GM18870 (cell line): ENCODE measurements at regions not wholly inside any gene's neighbourhood (a gene's known extent, or its start where the extent isn't known, plus 50 kb on each side); places are given as distances from the start of the nearest gene placed in this dataset.
"Not testable (repeated sequence)": the region's sequence is repeated elsewhere in the genome, so short reads cannot be mapped to it uniquely, and the experiment has no call there.

Experiments used
- ATAC-seq: cut with Tn5 transposase; IDR thresholded peaks from one replicate; pipeline ENCODE4 v1.9.1; 2021; ENCODE audit warnings: moderate library complexity; ENCODE audit not compliant: unreplicated experiment

DNA sequence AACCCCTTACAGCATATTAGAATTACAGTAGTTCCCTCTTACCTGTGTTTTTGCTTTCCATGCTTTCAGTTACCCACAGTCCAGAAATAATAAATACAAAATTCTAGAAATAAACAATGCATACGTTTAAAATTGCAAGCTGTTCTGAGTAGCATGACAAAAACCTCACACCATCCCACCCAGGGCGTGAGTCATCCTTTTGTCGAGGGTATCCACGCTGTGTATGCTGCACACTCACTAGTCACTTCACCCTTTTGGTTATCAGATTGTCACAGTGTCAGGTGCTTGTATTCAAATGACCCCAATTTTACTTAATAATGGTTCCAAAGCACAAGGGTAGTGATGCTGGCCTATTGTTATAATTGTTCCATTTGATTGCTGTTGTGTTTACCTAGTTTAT lies 72.5 kb upstream of the P3H2 start:
- ATAC-seq, result no peak

DNA sequence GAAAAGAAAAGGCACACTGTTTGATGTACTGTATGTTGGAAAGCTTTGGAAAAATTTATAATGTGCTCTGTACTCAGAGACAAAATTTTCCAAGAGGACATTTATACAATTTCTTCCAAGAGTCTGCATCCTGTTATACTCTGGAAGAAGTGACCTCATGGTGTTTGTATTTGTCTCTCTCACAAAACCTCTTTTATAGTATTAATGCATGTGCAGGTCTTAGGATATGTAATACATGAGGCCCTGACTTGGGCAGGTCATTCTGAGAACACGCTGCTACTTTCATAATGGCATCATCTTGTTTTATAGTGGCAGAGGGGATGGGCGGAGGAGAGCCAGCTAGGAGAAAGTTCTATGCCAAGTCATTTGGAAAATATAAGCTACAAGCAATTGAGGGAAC lies 72.0 kb upstream of the P3H2 start:
- no peak for ATAC-seq

DNA sequence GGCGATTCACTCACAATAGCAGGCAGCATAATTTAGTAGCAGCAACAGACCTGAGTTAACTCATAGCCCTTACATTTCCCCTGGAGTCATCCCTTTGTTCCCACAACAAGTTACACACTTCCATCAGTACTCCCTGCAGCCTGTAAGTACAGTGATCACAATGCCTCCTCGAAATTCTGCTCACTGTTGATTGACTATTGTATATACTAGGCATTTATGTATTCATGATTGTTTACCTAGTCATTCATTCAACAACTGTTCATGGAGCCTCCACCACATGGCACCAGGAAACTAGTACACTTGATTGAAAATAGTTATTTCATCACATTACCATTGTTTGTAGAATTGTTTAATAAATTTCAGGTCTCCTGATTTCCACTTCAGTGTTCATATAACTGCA lies 71.4 kb upstream of the P3H2 start:
- ATAC-seq, result no peak

- ATAC-seq, result no peak
Measured at GRCh38 chr3:190188197-190188596, 67.5 kb upstream of the P3H2 start.

DNA sequence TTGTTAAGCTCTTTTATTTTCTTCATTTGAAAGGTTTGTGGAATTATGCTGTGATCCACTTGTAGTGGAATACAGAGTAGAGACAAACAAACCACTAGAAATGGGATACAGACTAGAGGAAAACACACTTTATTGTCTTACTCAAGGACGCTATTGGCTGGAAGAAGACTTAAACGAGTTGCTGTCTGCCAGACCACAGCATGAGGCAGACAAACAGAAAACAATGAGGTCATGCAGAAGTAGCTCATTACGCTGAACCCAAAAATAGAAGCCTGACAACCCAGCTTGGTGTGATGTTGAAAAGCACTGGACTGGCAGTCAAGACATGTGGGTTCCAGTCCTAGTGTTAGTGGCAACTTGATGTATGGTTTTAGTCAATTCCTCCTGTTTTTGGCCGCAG lies 62.4 kb upstream of the P3H2 start:
- no peak for ATAC-seq

- ATAC-seq, result no peak
Measured at GRCh38 chr3:190182418-190183043, 61.8 kb upstream of the P3H2 start.

DNA sequence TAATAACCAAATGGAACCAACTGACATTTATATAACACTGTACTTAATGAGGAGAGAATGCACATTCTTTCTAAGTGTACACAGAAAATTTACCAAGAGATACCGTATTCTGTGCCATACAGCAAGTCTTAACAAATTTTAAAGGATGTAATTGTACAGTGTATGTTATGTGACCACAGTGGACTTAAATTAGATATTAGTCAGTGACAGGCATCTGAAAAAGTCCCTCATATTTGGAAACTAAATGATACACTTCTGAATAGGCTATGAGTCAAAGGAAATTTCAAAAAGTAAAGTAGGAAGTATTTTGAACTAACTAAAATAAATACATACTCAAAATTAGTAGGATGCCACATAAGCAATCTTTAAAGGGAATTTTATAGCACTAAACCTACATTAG lies 59.6 kb upstream of the P3H2 start:
- ATAC-seq, result no peak

DNA sequence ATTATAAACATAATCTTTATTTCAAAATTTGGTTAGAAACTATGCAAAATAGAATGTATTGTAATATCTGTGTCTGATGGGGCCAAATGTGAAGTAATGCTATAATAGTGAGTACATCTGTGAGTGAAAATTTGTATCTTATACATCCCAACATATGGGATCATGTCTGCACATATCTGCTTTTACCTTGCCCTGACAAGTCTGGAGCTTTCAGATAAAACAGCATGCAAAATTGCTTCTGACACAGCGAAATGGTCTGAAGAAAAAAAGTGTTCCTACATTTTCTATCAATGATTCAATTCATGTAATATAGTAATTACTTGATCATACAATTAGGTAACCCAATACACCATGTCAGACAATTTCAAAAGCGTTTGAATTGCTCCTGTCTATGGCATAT lies 58.1 kb upstream of the P3H2 start:
- no peak for ATAC-seq

DNA sequence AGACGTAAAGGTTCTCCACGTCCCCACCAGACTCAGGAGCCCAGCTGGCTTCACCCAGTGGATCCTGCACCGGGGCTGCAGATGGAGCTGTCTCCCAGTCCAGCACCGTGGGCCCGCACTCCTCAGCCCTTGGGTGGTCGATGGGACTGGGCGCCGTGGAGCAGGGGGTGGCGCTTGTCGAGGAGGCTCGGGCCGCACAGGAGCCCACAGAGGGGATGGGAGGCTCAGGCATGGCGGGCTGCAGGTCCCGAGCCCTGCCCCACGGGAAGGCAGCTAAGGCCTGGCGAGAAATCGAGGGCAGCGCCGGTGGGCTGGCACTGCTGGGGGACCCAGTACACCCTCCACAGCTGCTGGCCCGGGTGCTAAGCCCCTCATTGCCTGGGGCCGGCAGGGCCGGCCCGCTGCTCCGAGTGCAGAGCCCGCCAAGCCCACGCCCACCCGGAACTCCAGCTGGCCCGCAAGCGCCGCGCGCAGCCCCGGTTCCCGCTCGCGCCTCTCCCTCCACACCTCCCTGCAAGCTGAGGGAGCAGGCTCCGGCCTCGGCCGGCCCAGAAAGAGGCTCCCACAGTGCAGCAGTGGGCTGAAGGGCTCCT lies 56.3 kb upstream of the P3H2 start:
- ATAC-seq, result not testable (repeated sequence)

DNA sequence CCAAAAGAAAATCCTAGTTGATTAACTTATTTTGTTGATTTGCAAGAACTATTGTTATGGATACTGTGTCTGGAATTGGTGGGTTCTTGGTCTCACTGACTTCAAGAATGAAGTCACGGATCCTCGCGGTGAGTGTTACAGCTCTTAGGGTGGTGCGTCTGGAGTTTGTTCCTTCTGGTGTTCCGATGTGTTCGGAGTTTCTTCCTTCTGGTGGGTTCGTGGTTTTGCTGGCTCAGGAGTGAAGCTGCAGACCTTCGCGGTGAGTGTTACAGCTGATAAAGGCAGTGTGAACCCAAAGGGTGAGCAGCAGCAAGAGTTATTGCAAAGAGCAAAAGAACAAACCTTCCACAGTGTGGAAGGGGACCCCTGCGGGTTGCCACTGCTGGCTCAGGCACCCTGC lies 55.4 kb upstream of the P3H2 start:
- not testable (repeated sequence) for ATAC-seq

DNA sequence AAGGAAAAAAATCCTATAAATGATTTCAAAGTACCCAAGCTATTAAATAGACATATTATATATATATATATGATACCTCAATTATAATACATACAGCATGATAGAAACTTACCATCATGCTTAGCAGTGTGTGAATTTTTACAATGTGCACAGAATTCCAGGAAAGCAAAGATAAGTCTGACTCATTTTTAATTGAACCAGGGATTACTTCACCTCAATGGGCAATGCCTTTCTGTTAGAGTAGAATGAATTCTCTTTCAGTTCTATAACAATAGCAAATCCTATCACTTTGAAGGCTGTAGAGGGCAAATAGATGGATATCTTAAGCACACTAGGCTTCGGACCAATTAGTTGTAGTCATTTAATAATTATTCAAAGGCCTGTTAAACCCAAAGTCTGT lies 54.8 kb upstream of the P3H2 start:
- ATAC-seq, result no peak

DNA sequence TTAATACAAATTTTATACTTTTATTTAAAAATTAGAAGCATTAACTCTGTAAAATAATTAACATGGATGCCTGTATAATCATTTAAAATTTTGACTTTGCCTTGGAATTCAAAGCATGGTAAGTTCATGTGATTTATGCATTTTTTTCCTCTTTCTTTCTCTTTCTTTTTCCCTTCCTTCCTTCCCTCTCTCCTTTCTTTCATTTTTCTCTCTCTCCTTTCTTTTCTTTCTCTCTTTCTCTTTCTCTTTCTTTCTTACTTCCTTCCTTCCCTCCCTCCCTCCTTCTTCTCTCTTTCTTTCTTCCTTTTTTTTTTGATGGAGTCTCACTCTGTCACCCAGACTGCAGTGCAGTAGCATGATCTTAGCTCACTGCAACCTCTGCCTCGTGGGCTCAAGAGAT lies 53.8 kb upstream of the P3H2 start:
- no peak for ATAC-seq

- no peak for ATAC-seq
Measured at GRCh38 chr3:190173426-190173825, 52.7 kb upstream of the P3H2 start.

- ATAC-seq, result no peak
Measured at GRCh38 chr3:190172751-190173150, 52.1 kb upstream of the P3H2 start.
